B cell (primary cell): ENCODE measurements at regions not wholly inside any gene's neighbourhood (a gene's known extent, or its start where the extent isn't known, plus 50 kb on each side); places are given as distances from the start of the nearest gene placed in this dataset.
"Not testable (repeated sequence)": the region's sequence is repeated elsewhere in the genome, so short reads cannot be mapped to it uniquely, and the experiment has no call there.

ENCODE experiments used
- ATAC-seq: fragments of 200-7000 bp; cut with Tn5 transposase; one replicate; pipeline ENCODE4 v1.10.0; 2021; ENCODE audit warnings: low read depth, mild to moderate bottlenecking, moderate number of reproducible peaks, moderate library complexity
- CTCF ChIA-PET: fragments of 350-600 bp; sonication (Branson Sonifier 250); formaldehyde crosslinking; loops from one replicate; lab custom pipeline; 2021; ENCODE audit warnings: antibody characterized with exemption, inconsistent platforms; lab: Charles Lee
- POLR2A ChIA-PET: fragments of 350-600 bp; sonication (Branson Sonifier 250); formaldehyde crosslinking; loops from one replicate; lab custom pipeline; 2021; ENCODE audit warnings: antibody characterized with exemption; lab: Charles Lee
- DNase-seq: peaks from one replicate; pipeline ENCODE4 v3.0.0; 2013
- H2AFZ ChIP-seq: 2 replicates; pipeline ENCODE4 v1.6.1; 2012; ENCODE audit warnings: mild to moderate bottlenecking, low read depth, low read length; ENCODE audit not compliant: insufficient read depth, poor library complexity, severe bottlenecking
- H3K27ac ChIP-seq, 2 donors: 1 replicate in 1 of 2; 2 replicates in 1 of 2; pipeline ENCODE4 v1.5.1; 2012 to 2013; ENCODE audit warnings: low read length in 2 of 2, mild to moderate bottlenecking in 2 of 2, moderate library complexity in 1 of 2
- H3K27me3 ChIP-seq, 4 experiments: fragments of 200-600 bp in 1 of 4; sonication (generic) in 1 of 4; replicated peaks in 1 of 4; 1 replicate in 2 of 4; 2 replicates in 2 of 4; pipeline versions ENCODE4 v1.6.1 to v1.7.0; 2013 to 2016; ENCODE audit warnings: low read length in 3 of 4, mild to moderate bottlenecking in 2 of 4, mixed read lengths in 1 of 4, moderate library complexity in 1 of 4; ENCODE audit not compliant: insufficient read depth in 4 of 4, control insufficient read depth in 3 of 4; ENCODE audit errors: control extremely low read depth in 1 of 4
- H3K36me3 ChIP-seq, 2 experiments: replicated peaks in 1 of 2; 1 replicate in 1 of 2; 2 replicates in 1 of 2; pipeline versions ENCODE4 v1.6.1 to v1.7.1; 2013; ENCODE audit warnings: low read length in 1 of 2; ENCODE audit not compliant: insufficient read depth in 2 of 2, control insufficient read depth in 1 of 2; ENCODE audit errors: control extremely low read depth in 1 of 2, extremely low read depth in 1 of 2
- H3K4me1 ChIP-seq, 2 donors: fragments of 200-600 bp in 1 of 2; sonication (generic) in 1 of 2; 1 replicate in 1 of 2; 2 replicates in 1 of 2; pipeline versions ENCODE4 v1.5.1 to v1.6.1; 2013 to 2017; ENCODE audit warnings: low read length in 2 of 2; ENCODE audit not compliant: control insufficient read depth in 2 of 2, insufficient read depth in 2 of 2
- H3K4me2 ChIP-seq: replicated peaks from 2 replicates; pipeline ENCODE3; 2012; ENCODE audit warnings: mild to moderate bottlenecking, low read depth, low read length; ENCODE audit not compliant: poor library complexity, severe bottlenecking
- H3K4me3 ChIP-seq, 5 experiments: fragments of 200-600 bp in 1 of 5; sonication (generic) in 1 of 5; 1 replicate in 3 of 5; 2 replicates in 2 of 5; pipeline versions ENCODE4 v1.5.1 to v1.7.0; 2011 to 2016; ENCODE audit warnings: low read length in 4 of 5, mild to moderate bottlenecking in 4 of 5, low read depth in 2 of 5, control low read depth in 1 of 5, moderate library complexity in 1 of 5; ENCODE audit not compliant: insufficient read depth in 1 of 5; ENCODE audit errors: control extremely low read depth in 1 of 5, extremely low read depth in 1 of 5
- H3K79me2 ChIP-seq: fragments of 200-600 bp; sonication (generic); one replicate; pipeline ENCODE4 v1.6.0; 2016; ENCODE audit warnings: low read length; ENCODE audit not compliant: control insufficient read depth, insufficient read depth
- H3K9ac ChIP-seq: fragments of 200-600 bp; sonication (generic); 2 replicates; pipeline ENCODE4 v1.6.1; 2017; ENCODE audit warnings: mild to moderate bottlenecking, low read length, moderate library complexity
- H3K9me3 ChIP-seq, 3 donors: one replicate each; pipeline versions ENCODE4 v1.6.1 to v1.7.1; 2013; ENCODE audit warnings: low read length in 2 of 3; ENCODE audit not compliant: control insufficient read depth in 2 of 3, insufficient read depth in 1 of 3; ENCODE audit errors: control extremely low read depth in 1 of 3
- H4K20me1 ChIP-seq: 2 replicates; pipeline ENCODE4 v1.6.0; 2012; ENCODE audit warnings: mild to moderate bottlenecking, low read length; ENCODE audit not compliant: insufficient read depth, control insufficient read depth, poor library complexity, severe bottlenecking
- H3K27ac Mint-ChIP-seq: one replicate; pipeline ENCODE4 v1.8.0; 2021; ENCODE audit warnings: mixed read lengths
- H3K27me3 Mint-ChIP-seq: one replicate; pipeline ENCODE4 v1.8.0; 2021; ENCODE audit warnings: mixed read lengths
- H3K4me1 Mint-ChIP-seq: one replicate; pipeline ENCODE4 v1.8.0; 2021; ENCODE audit warnings: mixed read lengths
- H3K4me3 Mint-ChIP-seq: one replicate; pipeline ENCODE4 v1.8.0; 2021; ENCODE audit warnings: mixed read lengths
- H3K9me3 Mint-ChIP-seq: one replicate; pipeline ENCODE4 v1.8.0; 2022; ENCODE audit warnings: mixed read lengths; ENCODE audit not compliant: insufficient read depth
- EZH2 ChIP-seq: IDR thresholded peaks from 2 replicates; pipeline ENCODE4 v1.6.1; 2012; ENCODE audit warnings: borderline replicate concordance, low read depth, mild to moderate bottlenecking, moderate library complexity, low read length; ENCODE audit not compliant: insufficient read depth, poor library complexity, severe bottlenecking
- WGBS: methylation state at CpG from one replicate; pipeline ENCODE4 v1.1.5; 2013; ENCODE audit warnings: missing lambda C conversion rate; ENCODE audit not compliant: insufficient coverage; 5-methylcytosine and 5-hydroxymethylcytosine counted together
- intact Hi-C: fragments of 100-400 bp; cut with micrococcal nuclease; formaldehyde crosslinking; loops from one replicate; pipeline ENCODE4 v1.10.0; 2022

DNA sequence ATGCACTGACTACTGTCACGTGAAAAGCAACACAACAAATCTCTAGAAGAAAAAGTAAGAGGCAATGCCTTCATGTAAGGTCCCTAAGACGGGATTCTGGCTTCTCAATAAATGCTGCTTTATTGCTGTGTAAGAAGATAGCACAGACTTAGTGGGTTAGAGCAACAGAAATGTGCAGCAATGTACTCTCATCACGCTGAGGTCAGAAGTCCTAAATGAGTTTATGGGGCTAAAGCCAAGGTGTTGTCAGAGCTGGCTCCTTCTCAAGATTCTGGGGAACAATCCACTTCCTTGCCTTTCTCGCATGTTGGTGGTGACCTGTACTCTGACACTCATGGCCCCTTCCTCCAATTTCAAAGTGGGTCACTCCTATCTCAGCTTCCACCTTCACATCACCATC lies 93.4 kb downstream of the SHANK2 start:
- peaks cover 0 to 4% (median 0%) of the 10 kb centered on the region in 4 experiments for H3K27me3 ChIP-seq
- POLR2A ChIA-PET = no interaction called here
- 85% methylated on average over 3 of the region's 4 CpGs for WGBS
- Mint-ChIP-seq H3K27ac (no peak overlapping the region), H3K4me1 (no peaks in the 10 kb centered on the region), H3K4me3 (no peak overlapping the region), H3K27me3 (peaks cover 23% of the 10 kb centered on the region), H3K9me3 (no peaks in the 10 kb centered on the region)
- no peak overlapping the region for H3K9ac ChIP-seq
- no peak overlapping the region for H3K4me2 ChIP-seq
- H3K4me1 ChIP-seq = no peaks in the 10 kb centered on the region
- H3K9me3 ChIP-seq = no peaks in the 10 kb centered on the region
- no peak overlapping the region for H3K27ac ChIP-seq
- H4K20me1 ChIP-seq = no peaks in the 10 kb centered on the region
- no peak for DNase-seq
- TF ChIP-seq EZH2 = no peak
- no peak overlapping the region for H2AFZ ChIP-seq
- intact Hi-C loops = no loop called here
- ATAC-seq = no peak
- H3K4me3 ChIP-seq = no peak overlapping the region
- no peaks in the 10 kb centered on the region for H3K79me2 ChIP-seq
- CTCF ChIA-PET = no interaction called here
- H3K36me3 ChIP-seq = no peaks in the 10 kb centered on the region

DNA sequence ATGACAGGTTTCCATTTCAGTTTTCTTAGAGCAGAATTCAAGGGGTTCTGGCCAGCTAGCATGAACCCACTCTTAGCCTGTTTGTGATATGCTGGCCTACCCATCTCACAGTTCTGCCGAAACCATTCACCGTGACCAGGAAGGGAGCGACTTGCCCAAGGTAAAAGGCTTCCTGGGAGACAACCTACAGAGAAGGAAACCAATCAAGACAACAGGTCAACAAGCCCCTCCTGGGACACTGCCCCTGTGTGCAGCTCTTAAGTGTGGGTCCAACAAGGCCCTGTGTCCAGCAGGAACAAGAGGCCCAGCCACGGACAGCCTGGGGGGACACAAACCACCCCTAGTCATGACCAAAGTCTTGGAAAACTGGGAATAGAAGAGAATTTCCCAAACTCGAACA lies 94.7 kb downstream of the SHANK2 start:
- POLR2A ChIA-PET, H3K4me3 Mint-ChIP-seq, H3K27ac Mint-ChIP-seq, H3K4me1 ChIP-seq, H3K4me3 ChIP-seq, H4K20me1 ChIP-seq, DNase-seq, intact Hi-C loops, ATAC-seq, H3K79me2 ChIP-seq, H3K9me3 Mint-ChIP-seq, H3K36me3 ChIP-seq, CTCF ChIA-PET, H3K27ac ChIP-seq, H3K9me3 ChIP-seq, H2AFZ ChIP-seq, H3K9ac ChIP-seq, H3K27me3 ChIP-seq, H3K4me2 ChIP-seq, H3K4me1 Mint-ChIP-seq: not testable (repeated sequence)
- H3K27me3 Mint-ChIP-seq = peaks cover 30% of the 10 kb centered on the region
- WGBS = 100% methylated on average over 2 of the region's 5 CpGs
